ENCODE measurements at regions not wholly inside any gene's neighbourhood (a gene's known extent, or its start where the extent isn't known, plus 50 kb on each side); places are given as distances from the start of the nearest gene placed in this dataset.

- TF ChIP-seq POLR2AphosphoS5 (IDR thresholded peaks at IDR 0.05; ENCODE audit: insufficient read depth in 1 of 2, low read depth in 1 of 2), result no peak
- TF ChIP-seq CTCF (IDR thresholded peaks at IDR 0.05), result no peak
- no peak for TF ChIP-seq POLR2A (IDR thresholded peaks at IDR 0.05)
Measured at GRCh38 chr7:17057143-17057509, 175.3 kb upstream of the AGR3 start.

Measured in vagina (tissue), 2 donors.